ENCODE measurements at regions not wholly inside any gene's neighbourhood (a gene's known extent, or its start where the extent isn't known, plus 50 kb on each side); places are given as distances from the start of the nearest gene placed in this dataset.

- TF ChIP-seq POLR2A (IDR thresholded peaks at IDR 0.05; ENCODE audit: low read length) (no peak), GATA1 (IDR thresholded peaks at IDR 0.05; ENCODE audit: low read depth, low read length) (no peak)
These were observed 143.5 kb upstream of the EGLN3 start for GRCh38 chr14:34094384-34094783.
